HL-60 (cell line): ENCODE measurements at regions not wholly inside any gene's neighbourhood (a gene's known extent, or its start where the extent isn't known, plus 50 kb on each side); places are given as distances from the start of the nearest gene placed in this dataset.

Experiments
- GABPA ChIP-seq: IDR thresholded peaks from 2 replicates; pipeline ENCODE4 v1.6.1; 2012; ENCODE audit warnings: low read depth
- POLR2AphosphoS5 ChIP-seq: IDR thresholded peaks from 2 replicates; pipeline ENCODE4 v1.6.1; 2012; ENCODE audit warnings: low read depth
- SPI1 ChIP-seq: IDR thresholded peaks from 2 replicates; pipeline ENCODE4 v1.6.1; 2012; ENCODE audit warnings: low read depth, mild to moderate bottlenecking, borderline replicate concordance
- TF ChIP-seq, protein P1 (sequence below): IDR thresholded peaks from one replicate; pipeline ENCODE4 v1.5.1; 2011; ENCODE audit warnings: low read length, control low read depth, inconsistent platforms; ENCODE audit not compliant: insufficient read depth
- TF ChIP-seq, protein P2 (sequence below): IDR thresholded peaks from 2 replicates; pipeline ENCODE4 v1.6.1; 2012; ENCODE audit warnings: low read depth; ENCODE audit not compliant: insufficient replicate concordance

DNA sequence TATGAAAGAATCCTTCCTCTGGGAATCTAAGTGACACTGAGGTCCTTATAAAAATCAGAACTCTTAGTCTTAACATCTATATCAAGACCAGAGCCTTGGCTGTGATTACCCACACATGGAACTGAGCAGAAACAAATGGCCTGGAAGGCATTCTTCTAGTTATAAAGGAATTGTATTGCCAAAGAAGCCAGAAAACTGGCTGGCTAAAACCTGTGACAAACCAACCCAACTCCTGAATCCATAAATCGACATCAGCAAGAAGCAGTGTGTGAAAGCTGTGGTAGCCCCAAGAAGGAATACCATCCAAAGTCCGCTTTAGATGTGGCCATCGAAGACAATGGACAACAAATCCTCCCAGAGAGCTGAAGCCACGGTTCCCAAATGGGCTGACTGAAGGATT is 97.9 kb upstream of the CCDC91 start:
- TF ChIP-seq, protein P1, sequence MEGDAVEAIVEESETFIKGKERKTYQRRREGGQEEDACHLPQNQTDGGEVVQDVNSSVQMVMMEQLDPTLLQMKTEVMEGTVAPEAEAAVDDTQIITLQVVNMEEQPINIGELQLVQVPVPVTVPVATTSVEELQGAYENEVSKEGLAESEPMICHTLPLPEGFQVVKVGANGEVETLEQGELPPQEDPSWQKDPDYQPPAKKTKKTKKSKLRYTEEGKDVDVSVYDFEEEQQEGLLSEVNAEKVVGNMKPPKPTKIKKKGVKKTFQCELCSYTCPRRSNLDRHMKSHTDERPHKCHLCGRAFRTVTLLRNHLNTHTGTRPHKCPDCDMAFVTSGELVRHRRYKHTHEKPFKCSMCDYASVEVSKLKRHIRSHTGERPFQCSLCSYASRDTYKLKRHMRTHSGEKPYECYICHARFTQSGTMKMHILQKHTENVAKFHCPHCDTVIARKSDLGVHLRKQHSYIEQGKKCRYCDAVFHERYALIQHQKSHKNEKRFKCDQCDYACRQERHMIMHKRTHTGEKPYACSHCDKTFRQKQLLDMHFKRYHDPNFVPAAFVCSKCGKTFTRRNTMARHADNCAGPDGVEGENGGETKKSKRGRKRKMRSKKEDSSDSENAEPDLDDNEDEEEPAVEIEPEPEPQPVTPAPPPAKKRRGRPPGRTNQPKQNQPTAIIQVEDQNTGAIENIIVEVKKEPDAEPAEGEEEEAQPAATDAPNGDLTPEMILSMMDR = no peak
- TF ChIP-seq POLR2AphosphoS5 = no peak
- TF ChIP-seq, protein P2, sequence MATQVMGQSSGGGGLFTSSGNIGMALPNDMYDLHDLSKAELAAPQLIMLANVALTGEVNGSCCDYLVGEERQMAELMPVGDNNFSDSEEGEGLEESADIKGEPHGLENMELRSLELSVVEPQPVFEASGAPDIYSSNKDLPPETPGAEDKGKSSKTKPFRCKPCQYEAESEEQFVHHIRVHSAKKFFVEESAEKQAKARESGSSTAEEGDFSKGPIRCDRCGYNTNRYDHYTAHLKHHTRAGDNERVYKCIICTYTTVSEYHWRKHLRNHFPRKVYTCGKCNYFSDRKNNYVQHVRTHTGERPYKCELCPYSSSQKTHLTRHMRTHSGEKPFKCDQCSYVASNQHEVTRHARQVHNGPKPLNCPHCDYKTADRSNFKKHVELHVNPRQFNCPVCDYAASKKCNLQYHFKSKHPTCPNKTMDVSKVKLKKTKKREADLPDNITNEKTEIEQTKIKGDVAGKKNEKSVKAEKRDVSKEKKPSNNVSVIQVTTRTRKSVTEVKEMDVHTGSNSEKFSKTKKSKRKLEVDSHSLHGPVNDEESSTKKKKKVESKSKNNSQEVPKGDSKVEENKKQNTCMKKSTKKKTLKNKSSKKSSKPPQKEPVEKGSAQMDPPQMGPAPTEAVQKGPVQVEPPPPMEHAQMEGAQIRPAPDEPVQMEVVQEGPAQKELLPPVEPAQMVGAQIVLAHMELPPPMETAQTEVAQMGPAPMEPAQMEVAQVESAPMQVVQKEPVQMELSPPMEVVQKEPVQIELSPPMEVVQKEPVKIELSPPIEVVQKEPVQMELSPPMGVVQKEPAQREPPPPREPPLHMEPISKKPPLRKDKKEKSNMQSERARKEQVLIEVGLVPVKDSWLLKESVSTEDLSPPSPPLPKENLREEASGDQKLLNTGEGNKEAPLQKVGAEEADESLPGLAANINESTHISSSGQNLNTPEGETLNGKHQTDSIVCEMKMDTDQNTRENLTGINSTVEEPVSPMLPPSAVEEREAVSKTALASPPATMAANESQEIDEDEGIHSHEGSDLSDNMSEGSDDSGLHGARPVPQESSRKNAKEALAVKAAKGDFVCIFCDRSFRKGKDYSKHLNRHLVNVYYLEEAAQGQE = no peak
- no peak for TF ChIP-seq SPI1
- no peak for TF ChIP-seq GABPA
